RWPE2 (cell line): ENCODE measurements at regions not wholly inside any gene's neighbourhood (a gene's known extent, or its start where the extent isn't known, plus 50 kb on each side); places are given as distances from the start of the nearest gene placed in this dataset.

Source experiments
- ATAC-seq: fragments of 200-7000 bp; cut with Tn5 transposase; 3 replicates; pipeline ENCODE4 v1.9.1; 2021; ENCODE audit warnings: low read depth
- DNase-seq: peaks from one replicate; pipeline ENCODE4 v3.0.0-alpha.2; 2020; ENCODE audit warnings: low spot score
- H3K27ac ChIP-seq: fragments of 450-650 bp; 2 replicates; pipeline ENCODE4 v1.5.1; 2017; ENCODE audit warnings: mild to moderate bottlenecking; ENCODE audit not compliant: poor library complexity, severe bottlenecking
- H3K27me3 ChIP-seq: fragments of 250-450 bp; sonication (Bioruptor Pico); 2 replicates; pipeline ENCODE4 v1.5.1; 2021; ENCODE audit warnings: mild to moderate bottlenecking, moderate library complexity; ENCODE audit not compliant: insufficient read depth, poor library complexity, severe bottlenecking
- H3K36me3 ChIP-seq: fragments of 250-450 bp; sonication (Bioruptor Pico); 2 replicates; pipeline ENCODE4 v1.5.1; 2020; ENCODE audit warnings: low read depth, mild to moderate bottlenecking, moderate library complexity
- H3K4me1 ChIP-seq: fragments of 250-450 bp; sonication (Bioruptor Pico); 2 replicates; pipeline ENCODE4 v1.5.1; 2021; ENCODE audit warnings: mild to moderate bottlenecking, moderate library complexity; ENCODE audit not compliant: insufficient read depth, poor library complexity, severe bottlenecking
- H3K4me3 ChIP-seq: fragments of 250-450 bp; sonication (Bioruptor Pico); 2 replicates; pipeline ENCODE4 v1.5.1; 2021; ENCODE audit warnings: mild to moderate bottlenecking, moderate library complexity; ENCODE audit not compliant: severe bottlenecking
- H3K9me3 ChIP-seq: fragments of 250-450 bp; sonication (Bioruptor Pico); 2 replicates; pipeline ENCODE4 v1.5.1; 2021; ENCODE audit warnings: mild to moderate bottlenecking, moderate library complexity; ENCODE audit not compliant: severe bottlenecking
- TF ChIP-seq, protein P1 (sequence below): fragments of 450-650 bp; IDR thresholded peaks from one replicate; pipeline ENCODE4 v1.5.1; 2017; ENCODE audit warnings: mild to moderate bottlenecking, moderate library complexity; ENCODE audit not compliant: poor library complexity, severe bottlenecking

- Histone ChIP-seq H3K9me3 (no peaks in the 10 kb centered on the region), H3K36me3 (no peaks in the 10 kb centered on the region), H3K4me1 (no peaks in the 10 kb centered on the region), H3K27me3 (no peaks in the 10 kb centered on the region), H3K4me3 (no peak overlapping the region), H3K27ac (no peak overlapping the region)
- DNase-seq = no peak
- TF ChIP-seq, protein P1, sequence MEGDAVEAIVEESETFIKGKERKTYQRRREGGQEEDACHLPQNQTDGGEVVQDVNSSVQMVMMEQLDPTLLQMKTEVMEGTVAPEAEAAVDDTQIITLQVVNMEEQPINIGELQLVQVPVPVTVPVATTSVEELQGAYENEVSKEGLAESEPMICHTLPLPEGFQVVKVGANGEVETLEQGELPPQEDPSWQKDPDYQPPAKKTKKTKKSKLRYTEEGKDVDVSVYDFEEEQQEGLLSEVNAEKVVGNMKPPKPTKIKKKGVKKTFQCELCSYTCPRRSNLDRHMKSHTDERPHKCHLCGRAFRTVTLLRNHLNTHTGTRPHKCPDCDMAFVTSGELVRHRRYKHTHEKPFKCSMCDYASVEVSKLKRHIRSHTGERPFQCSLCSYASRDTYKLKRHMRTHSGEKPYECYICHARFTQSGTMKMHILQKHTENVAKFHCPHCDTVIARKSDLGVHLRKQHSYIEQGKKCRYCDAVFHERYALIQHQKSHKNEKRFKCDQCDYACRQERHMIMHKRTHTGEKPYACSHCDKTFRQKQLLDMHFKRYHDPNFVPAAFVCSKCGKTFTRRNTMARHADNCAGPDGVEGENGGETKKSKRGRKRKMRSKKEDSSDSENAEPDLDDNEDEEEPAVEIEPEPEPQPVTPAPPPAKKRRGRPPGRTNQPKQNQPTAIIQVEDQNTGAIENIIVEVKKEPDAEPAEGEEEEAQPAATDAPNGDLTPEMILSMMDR = no peak
- no peak for ATAC-seq
Observed at GRCh38 chr4:14863418-14864364, 138.6 kb upstream of the CPEB2 start.

DNA sequence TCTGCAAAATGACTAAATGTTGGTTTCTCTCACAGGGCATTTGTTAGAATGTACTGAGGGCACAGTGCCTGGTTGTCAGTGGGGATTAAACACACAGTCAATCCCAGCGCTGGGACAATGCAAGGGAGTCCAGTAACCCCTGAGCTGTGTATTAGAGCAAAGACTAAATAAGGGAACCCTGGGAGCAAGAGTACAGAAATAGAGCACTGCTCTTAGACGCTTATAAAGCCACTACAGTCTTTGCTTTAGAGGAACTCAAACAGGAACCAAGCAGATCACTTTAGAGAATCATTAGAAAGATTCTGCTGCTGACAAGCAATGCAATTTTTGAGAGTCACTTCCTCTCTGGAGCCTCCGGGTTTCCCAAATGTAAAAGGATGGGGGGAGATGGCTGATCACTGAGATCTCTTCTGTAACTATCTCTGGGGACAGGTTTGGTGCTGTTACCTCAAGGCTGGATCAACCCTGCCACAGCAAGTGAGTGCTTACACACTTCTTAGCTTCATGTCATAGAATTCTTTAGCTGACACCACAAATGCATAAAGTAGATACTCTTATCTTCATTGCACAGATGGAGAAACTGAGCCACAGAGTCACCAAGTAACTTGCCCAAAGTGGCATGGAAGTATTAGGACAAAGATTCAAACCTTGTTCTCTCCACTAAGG lies 137.8 kb upstream of the CPEB2 start:
- no peak for DNase-seq
- Histone ChIP-seq H3K4me1 (no peaks in the 10 kb centered on the region), H3K27me3 (no peaks in the 10 kb centered on the region), H3K9me3 (no peaks in the 10 kb centered on the region), H3K4me3 (no peak overlapping the region), H3K36me3 (no peaks in the 10 kb centered on the region), H3K27ac (no peak overlapping the region)
- ATAC-seq = no peak
- TF ChIP-seq, protein P1 = no peak

- Histone ChIP-seq H3K9me3 (no peaks in the 10 kb centered on the region), H3K36me3 (no peaks in the 10 kb centered on the region), H3K4me3 (no peak overlapping the region), H3K27ac (no peak overlapping the region), H3K4me1 (no peaks in the 10 kb centered on the region), H3K27me3 (no peaks in the 10 kb centered on the region)
- ATAC-seq (no peak), DNase-seq (no peak)
- TF ChIP-seq, protein P1 = no peak
Observed at GRCh38 chr4:14865031-14865366, 137.3 kb upstream of the CPEB2 start.

- H3K27ac ChIP-seq = no peak overlapping the region
- DNase-seq (no peak), ATAC-seq (no peak)
- H3K4me3 ChIP-seq = no peak overlapping the region
- H3K36me3 ChIP-seq = no peaks in the 10 kb centered on the region
- TF ChIP-seq, protein P1 = no peak
- no peaks in the 10 kb centered on the region for H3K9me3 ChIP-seq
- no peaks in the 10 kb centered on the region for H3K27me3 ChIP-seq
- no peaks in the 10 kb centered on the region for H3K4me1 ChIP-seq
Observed at GRCh38 chr4:14865804-14866203, 136.5 kb upstream of the CPEB2 start.
